ENCODE measurements at regions not wholly inside any gene's neighbourhood (a gene's known extent, or its start where the extent isn't known, plus 50 kb on each side); places are given as distances from the start of the nearest gene placed in this dataset.
"Not testable (repeated sequence)": the region's sequence is repeated elsewhere in the genome, so short reads cannot be mapped to it uniquely, and the experiment has no call there.

DNA sequence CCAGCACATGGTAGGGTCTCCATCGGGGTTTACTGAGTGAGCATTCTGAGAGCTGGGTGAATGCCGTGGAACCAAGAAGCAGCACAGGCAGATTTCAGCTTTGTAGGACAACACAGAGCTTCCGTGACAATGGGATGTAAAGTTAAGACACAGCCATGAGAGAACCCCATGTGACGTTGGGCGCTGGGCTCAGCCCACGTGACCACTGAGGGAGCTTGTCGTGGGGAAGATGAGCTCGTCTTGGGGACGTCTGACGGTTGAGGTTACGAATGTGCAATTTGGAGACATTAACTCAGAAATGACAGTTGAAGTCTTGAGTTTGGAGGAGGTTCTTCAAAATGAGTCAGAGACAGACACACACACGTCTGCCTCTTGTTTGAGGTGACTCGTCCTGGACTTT is 51.5 kb upstream of the MUC20 start:
- H3F3A ChIP-seq (ENCODE audit: insufficient read depth, low read depth); H2AFZ ChIP-seq; intact Hi-C loops (cut with micrococcal nuclease; ENCODE audit: unreplicated experiment); CTCF ChIA-PET; H3K9me2 ChIP-seq (ENCODE audit: insufficient read depth); H3K9me3 ChIP-seq (ENCODE audit: insufficient read depth, low read depth); H3K4me1 ChIP-seq (replicated peaks; ENCODE audit: insufficient read depth); DNase-seq; POLR2A ChIA-PET (ENCODE audit: unreplicated experiment); H3K79me2 ChIP-seq (ENCODE audit: low read depth); H4K20me1 ChIP-seq (ENCODE audit: insufficient read depth); H3K4me3 ChIP-seq; H3K36me3 ChIP-seq (ENCODE audit: low read depth); BruUV-seq (replicated peaks); H3K27me3 ChIP-seq (ENCODE audit: insufficient read depth, low read depth); H3K27ac ChIP-seq; H3K4me2 ChIP-seq: not testable (repeated sequence)

DNA sequence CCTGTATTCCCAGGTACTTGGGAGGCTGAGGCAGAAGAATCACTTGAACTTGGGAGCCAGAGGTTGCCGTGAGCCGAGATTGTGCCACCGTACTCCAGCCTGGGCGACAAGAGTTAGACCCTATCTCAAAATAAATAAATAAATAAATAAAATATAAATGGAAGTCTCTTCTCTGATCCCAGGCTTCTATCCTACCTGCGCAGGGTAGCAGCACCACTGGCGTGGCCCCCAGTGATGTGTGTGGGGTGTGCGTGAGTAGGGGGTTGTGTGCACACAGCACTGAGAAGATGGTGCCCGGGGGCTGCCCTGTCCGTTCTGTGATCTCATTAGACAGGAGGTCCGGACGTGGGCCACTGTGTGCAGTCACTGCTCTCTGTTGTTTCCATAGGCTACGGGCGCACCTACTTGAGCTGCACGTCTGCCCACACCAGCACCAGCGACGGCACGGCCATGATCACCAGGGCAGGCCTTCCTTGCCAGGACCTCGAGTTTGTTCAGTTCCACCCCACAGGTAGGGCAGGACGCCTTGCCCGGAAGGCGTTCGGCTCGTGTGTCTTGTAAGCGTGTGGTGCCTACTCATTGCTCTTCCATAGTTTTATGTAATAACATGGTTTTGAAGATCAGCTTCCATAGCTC is 52.5 kb upstream of the MUC20 start:
- H2AFZ ChIP-seq; H3K4me3 ChIP-seq; DNase-seq; H3F3A ChIP-seq (ENCODE audit: insufficient read depth, low read depth); H4K20me1 ChIP-seq (ENCODE audit: insufficient read depth); H3K27me3 ChIP-seq (ENCODE audit: insufficient read depth, low read depth); H3K4me1 ChIP-seq (replicated peaks; ENCODE audit: insufficient read depth); CTCF ChIA-PET; H3K27ac ChIP-seq; H3K36me3 ChIP-seq (ENCODE audit: low read depth); H3K4me2 ChIP-seq; H3K9me2 ChIP-seq (ENCODE audit: insufficient read depth); BruUV-seq (replicated peaks); H3K9me3 ChIP-seq (ENCODE audit: insufficient read depth, low read depth); POLR2A ChIA-PET (ENCODE audit: unreplicated experiment); H3K79me2 ChIP-seq (ENCODE audit: low read depth); intact Hi-C loops (cut with micrococcal nuclease; ENCODE audit: unreplicated experiment): not testable (repeated sequence)

DNA sequence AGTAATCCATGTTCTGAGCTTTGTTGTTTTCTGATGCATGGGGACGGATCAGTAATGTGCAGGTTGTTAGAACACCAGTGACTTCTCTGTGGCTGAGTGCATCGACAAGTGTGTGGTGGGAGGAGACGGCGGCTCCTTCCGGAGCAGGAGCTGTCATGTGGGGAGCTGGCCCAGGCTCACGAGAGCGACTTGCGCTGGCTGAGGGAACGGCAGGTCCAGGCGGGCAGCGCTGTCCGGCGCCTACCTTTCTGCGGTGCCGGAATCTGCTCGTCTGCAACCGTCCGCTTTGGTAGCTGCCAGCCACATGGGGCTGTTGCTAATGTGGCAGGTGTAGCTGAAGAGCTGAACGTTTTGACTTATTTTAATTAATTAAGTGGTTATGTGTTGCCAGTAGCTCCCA is 55.5 kb upstream of the MUC20 start:
- H3K9me2 ChIP-seq (ENCODE audit: insufficient read depth); H3K27me3 ChIP-seq (ENCODE audit: insufficient read depth, low read depth); DNase-seq; POLR2A ChIA-PET (ENCODE audit: unreplicated experiment); H3K9me3 ChIP-seq (ENCODE audit: insufficient read depth, low read depth); H3K4me3 ChIP-seq; H3K79me2 ChIP-seq (ENCODE audit: low read depth); H3K4me1 ChIP-seq (replicated peaks; ENCODE audit: insufficient read depth); H3K27ac ChIP-seq; H4K20me1 ChIP-seq (ENCODE audit: insufficient read depth); H3K36me3 ChIP-seq (ENCODE audit: low read depth); H3K4me2 ChIP-seq; CTCF ChIA-PET; BruUV-seq (replicated peaks); H3F3A ChIP-seq (ENCODE audit: insufficient read depth, low read depth); H2AFZ ChIP-seq; intact Hi-C loops (cut with micrococcal nuclease; ENCODE audit: unreplicated experiment): not testable (repeated sequence)

DNA sequence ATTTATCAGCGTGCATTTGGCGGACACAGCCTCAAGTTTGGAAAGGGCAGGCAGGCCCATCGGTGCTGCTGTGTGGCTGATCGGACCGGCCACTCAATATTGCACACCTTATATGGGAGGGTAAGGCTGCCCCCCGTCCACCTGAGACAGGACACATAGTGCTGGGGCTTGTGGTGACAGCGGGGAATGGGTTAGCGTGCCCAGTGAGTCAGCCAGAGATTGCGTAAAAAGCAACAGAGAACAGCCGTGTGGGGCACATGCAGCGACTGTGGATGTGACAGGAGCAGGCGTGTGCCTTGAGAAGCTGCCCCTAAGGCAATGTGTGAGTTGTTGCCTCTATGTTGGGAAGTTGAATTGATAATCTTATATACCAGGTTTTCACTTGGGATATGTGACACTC is 56.6 kb upstream of the MUC20 start:
- BruUV-seq (replicated peaks); CTCF ChIA-PET; POLR2A ChIA-PET (ENCODE audit: unreplicated experiment): not testable (repeated sequence)

DNA sequence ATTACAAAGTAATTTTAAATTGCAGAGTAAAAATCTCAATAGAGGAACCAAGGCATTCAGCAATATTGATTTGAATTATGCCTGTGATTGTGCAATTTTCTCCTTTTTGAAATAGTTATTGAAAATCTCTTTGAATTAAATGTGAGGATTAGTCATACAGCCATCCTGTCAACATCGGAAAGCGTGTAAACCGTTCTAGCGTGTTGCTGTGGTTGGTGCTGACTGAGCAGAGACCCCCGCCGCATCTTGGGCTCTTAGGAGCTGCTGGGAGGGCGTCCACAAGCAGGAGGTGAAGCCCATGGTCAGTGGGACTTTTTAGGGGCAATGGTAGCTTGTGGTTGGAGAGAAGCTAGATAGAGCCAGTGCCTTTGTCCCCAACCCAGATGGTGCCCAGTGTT is 61.6 kb upstream of the MUC20 start:
- H3K27me3 ChIP-seq (ENCODE audit: insufficient read depth, low read depth); H3K27ac ChIP-seq; POLR2A ChIA-PET (ENCODE audit: unreplicated experiment); H3K9me2 ChIP-seq (ENCODE audit: insufficient read depth); H3F3A ChIP-seq (ENCODE audit: insufficient read depth, low read depth); H2AFZ ChIP-seq; H3K9me3 ChIP-seq (ENCODE audit: insufficient read depth, low read depth); DNase-seq; H3K36me3 ChIP-seq (ENCODE audit: low read depth); H3K4me1 ChIP-seq (replicated peaks; ENCODE audit: insufficient read depth); CTCF ChIA-PET; H4K20me1 ChIP-seq (ENCODE audit: insufficient read depth); intact Hi-C loops (cut with micrococcal nuclease; ENCODE audit: unreplicated experiment): not testable (repeated sequence)
- H3K4me2 ChIP-seq = peak overlapping the region; percentile 80
- peak overlapping the region; percentile 59 for H3K4me3 ChIP-seq
- H3K79me2 ChIP-seq (ENCODE audit: low read depth) = peaks cover 10% of the 10 kb centered on the region
- TSS peak; percentile 45 for BruUV-seq (replicated peaks)

More for the DNA sequence above, 56.6 kb upstream of the MUC20 start:
- H3K9me3 ChIP-seq (ENCODE audit: insufficient read depth, low read depth); H3K4me3 ChIP-seq; DNase-seq; H3F3A ChIP-seq (ENCODE audit: insufficient read depth, low read depth); H3K4me2 ChIP-seq; H3K4me1 ChIP-seq (replicated peaks; ENCODE audit: insufficient read depth); H3K27me3 ChIP-seq (ENCODE audit: insufficient read depth, low read depth); intact Hi-C loops (cut with micrococcal nuclease; ENCODE audit: unreplicated experiment); H3K79me2 ChIP-seq (ENCODE audit: low read depth); H2AFZ ChIP-seq; H4K20me1 ChIP-seq (ENCODE audit: insufficient read depth); H3K9me2 ChIP-seq (ENCODE audit: insufficient read depth); H3K36me3 ChIP-seq (ENCODE audit: low read depth); H3K27ac ChIP-seq: not testable (repeated sequence)

DNA sequence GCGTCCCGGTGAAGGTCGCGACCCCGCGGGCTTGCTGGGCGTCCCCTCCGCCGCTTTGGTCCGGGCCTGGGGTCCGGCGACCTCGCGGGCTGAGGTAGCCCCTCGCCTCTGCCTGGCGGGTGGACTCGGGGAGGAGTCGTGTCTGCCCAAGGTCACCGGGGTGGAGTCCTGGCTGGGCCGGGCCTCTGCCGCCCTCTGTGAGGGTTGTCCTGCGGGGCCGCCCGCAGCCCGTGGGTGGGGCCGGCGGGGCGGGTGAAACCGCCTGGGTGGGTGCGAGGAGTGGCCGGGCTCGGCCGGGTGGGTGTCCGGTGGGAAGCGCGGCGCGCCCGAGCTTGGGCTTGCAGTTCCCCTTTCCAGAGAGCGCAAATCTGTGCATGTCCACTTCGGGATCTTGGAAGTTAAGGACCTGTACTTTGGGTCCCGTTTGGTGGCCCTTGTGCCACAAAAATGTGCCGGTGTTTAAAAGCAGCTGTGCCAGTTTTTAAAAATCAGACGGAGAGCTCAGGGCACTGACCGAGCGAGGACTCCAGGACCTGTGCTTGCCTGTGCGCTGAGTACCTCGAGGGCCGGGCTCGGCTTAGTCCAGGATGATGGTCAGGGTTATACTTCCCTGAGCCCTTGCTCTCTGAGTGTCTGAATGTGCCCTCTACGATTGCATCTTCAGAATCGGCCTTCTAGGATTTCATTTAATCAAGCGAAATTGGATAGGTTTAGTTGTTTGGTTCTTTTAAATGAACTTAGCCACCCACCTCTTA is 62.2 kb upstream of the MUC20 start:
- H3K9me3 ChIP-seq (ENCODE audit: insufficient read depth, low read depth); H2AFZ ChIP-seq; H3K4me1 ChIP-seq (replicated peaks; ENCODE audit: insufficient read depth); intact Hi-C loops (cut with micrococcal nuclease; ENCODE audit: unreplicated experiment); H3K9me2 ChIP-seq (ENCODE audit: insufficient read depth); H3K27ac ChIP-seq; POLR2A ChIA-PET (ENCODE audit: unreplicated experiment); H3K36me3 ChIP-seq (ENCODE audit: low read depth); H3F3A ChIP-seq (ENCODE audit: insufficient read depth, low read depth); H3K27me3 ChIP-seq (ENCODE audit: insufficient read depth, low read depth); CTCF ChIA-PET; H4K20me1 ChIP-seq (ENCODE audit: insufficient read depth); BruUV-seq (replicated peaks): not testable (repeated sequence)
- peak overlapping the region; percentile 59 for H3K4me3 ChIP-seq
- peaks cover 10% of the 10 kb centered on the region for H3K79me2 ChIP-seq (ENCODE audit: low read depth)
- DNase-seq = peak in 1 of 2 experiments; percentile 52
- H3K4me2 ChIP-seq = peak overlapping the region; percentile 80

DNA sequence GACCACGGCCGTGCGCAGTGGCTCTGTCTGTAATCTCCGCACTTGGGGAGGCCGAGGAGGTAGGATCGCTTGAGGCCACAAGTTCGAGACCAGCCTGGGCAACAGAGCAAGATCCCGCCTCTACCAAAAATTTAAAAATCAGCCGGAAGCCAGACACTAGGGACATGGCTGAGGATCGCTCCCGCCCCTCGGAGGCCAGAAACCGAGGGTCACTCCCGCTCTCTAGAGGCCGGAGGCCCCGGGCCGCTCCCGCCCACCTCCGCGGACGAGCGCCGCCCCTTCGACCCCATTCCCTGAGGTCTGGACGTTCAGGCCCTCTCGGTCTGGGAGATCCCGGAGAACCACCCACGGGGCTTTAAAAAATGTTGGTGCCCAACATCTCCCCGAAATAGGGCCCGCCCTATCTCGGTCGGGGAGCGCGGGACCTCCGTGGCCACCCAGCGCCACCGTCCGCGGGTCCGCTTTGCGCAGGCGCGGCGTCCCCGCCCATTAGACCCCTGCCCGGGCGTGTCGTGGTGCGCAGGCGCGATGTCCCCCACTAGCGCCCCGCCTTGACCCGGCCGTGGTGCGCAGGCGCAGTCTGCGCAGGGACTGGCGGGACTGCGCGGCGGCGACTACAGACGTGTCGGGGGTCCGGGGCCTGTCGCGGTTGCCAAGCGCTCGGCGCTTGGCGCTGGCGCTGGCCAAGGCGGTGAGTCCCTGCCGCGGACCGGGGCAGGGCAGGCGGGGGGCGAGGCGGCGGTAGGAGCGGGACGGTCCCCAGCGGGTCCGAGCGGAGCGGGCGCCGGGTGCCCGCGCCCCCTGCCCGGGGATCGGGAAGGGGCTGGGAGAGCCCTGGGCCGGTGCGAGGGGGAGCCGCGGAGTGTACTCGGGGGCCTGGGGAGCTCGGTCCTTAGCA is 63.1 kb upstream of the MUC20 start:
- H3K27me3 ChIP-seq (ENCODE audit: insufficient read depth, low read depth); H3F3A ChIP-seq (ENCODE audit: insufficient read depth, low read depth); POLR2A ChIA-PET (ENCODE audit: unreplicated experiment); intact Hi-C loops (cut with micrococcal nuclease; ENCODE audit: unreplicated experiment); H3K9me3 ChIP-seq (ENCODE audit: insufficient read depth, low read depth); H3K4me1 ChIP-seq (replicated peaks; ENCODE audit: insufficient read depth); H4K20me1 ChIP-seq (ENCODE audit: insufficient read depth); CTCF ChIA-PET; H3K36me3 ChIP-seq (ENCODE audit: low read depth); H3K9me2 ChIP-seq (ENCODE audit: insufficient read depth): not testable (repeated sequence)
- TSS peak; percentile 81 for BruUV-seq (replicated peaks)
- H3K4me3 ChIP-seq = peak overlapping the region; percentile 92
- DNase-seq = peak; percentile 63 to 97
- peak overlapping the region; percentile 64 for H3K4me2 ChIP-seq
- peak overlapping the region; percentile 63; the same call in 1 of the 2 replicates for H2AFZ ChIP-seq
- H3K79me2 ChIP-seq (ENCODE audit: low read depth) = peaks cover 10% of the 10 kb centered on the region
- peak overlapping the region; percentile 57 for H3K27ac ChIP-seq
